GM19099 (cell line): ENCODE measurements at regions not wholly inside any gene's neighbourhood (a gene's known extent, or its start where the extent isn't known, plus 50 kb on each side); places are given as distances from the start of the nearest gene placed in this dataset.

ENCODE experiments used
- POLR2A ChIP-seq: IDR thresholded peaks from 3 replicates; pipeline ENCODE4 v1.6.1; 2011; ENCODE audit warnings: low read depth; ENCODE audit not compliant: insufficient read length; ENCODE audit errors: extremely low read depth

DNA sequence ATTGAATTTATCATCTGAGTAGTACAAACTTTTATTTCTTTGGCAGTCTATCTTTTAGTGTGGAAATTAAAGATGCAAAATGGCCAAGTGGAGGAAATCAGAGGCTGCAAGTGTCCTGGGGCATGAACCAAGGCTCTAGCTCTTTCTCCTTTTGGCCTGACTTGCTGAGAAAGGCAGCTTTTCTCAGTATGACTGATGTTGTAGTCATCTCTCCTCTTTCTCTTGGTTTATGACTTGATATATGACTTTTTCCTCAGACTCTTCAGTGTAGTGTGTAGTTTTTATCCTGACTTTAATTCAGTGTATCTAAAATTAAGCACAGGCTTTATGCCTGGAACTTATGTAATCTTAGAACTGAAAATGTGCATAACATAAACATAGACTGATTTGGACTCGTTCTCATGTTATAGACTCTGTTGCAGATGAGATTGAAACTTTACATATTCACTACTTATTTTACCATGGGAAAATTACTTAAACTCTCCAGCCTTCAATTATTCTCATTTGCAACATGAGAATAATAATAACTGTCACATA lies 65.7 kb downstream of the SLITRK5 start:
- no peak for TF ChIP-seq POLR2A

DNA sequence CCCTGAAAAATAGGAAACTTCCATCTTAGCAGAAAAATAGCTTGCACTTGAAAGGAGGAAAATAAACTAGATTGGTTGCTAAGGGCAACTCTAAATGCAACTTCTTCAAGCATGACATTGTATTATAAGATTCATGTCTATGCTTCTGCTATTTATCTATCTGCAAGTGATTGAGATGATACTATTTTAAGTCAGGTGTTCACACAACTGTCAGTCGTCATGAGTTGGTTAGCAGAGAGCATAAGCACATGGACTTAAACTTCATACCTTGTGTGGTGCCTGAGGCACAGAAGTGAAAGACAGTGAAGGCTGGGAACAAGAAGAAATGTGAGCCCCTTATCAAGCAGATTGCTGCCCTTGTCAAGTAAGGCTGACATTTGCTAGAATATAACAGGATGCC lies 82.9 kb downstream of the SLITRK5 start:
- no peak for TF ChIP-seq POLR2A

DNA sequence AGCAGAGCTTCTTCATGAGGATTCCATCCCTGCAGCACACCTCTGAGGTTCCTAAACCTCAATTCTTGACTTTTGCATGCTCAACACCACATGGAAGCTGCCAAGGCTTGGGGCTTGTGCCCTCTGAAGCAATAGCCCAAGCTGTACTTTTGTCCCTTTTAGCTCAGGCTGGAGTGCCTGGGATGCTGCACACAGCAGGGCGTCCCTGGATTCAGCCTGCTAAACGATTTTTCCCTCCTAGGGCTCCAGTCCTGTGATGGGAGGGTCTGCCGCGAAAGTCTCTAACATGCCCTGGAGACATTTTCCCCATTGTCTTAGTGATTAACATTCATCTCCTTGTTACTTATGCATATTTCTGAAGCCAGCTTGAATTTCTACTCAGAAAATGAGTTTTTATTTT lies 98.3 kb downstream of the SLITRK5 start:
- no peak for TF ChIP-seq POLR2A

- TF ChIP-seq POLR2A, result no peak
Observed at GRCh38 chr13:87777387-87777786, 106.2 kb downstream of the SLITRK5 start.

DNA sequence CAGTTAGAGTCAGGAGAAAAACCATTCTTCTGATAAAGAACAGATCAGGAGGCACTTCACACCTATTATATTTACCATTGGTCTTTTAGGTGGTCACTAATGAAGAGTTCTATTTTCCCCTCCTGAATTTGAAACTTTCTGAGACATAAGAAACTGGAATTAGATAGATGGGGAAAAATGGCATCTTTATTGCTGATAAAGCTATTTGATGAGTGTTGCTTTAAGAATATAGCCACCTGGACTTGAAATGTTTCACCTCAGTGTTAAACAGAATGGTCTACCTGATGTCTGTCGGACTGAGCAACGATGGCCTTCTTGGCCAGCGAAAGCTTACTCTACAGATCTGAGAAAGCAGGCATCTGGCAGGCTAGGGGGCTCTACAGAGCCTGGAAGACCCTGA lies 107.0 kb downstream of the SLITRK5 start:
- TF ChIP-seq POLR2A, result no peak

- no peak for TF ChIP-seq POLR2A
Observed at GRCh38 chr13:87779426-87779825, 108.3 kb downstream of the SLITRK5 start.

DNA sequence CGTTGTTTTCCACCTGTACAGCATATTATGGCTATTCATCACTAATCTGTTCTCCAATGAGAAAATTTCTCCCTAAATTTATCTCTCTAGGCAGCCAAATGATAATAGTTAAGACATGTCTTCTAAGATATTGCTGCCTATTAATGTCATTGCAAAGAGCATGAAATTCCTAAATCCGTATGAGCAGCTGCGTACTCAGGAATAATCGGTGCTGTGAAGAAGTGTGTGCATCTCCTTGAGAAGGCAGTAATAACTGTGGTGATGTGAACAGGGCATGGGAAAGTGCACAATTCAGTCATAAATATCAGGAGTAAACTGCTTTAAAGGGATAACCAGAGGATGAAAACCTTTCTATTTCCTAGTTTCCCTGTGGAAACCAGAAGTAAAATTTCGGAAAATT lies 112.2 kb downstream of the SLITRK5 start:
- TF ChIP-seq POLR2A, result no peak

DNA sequence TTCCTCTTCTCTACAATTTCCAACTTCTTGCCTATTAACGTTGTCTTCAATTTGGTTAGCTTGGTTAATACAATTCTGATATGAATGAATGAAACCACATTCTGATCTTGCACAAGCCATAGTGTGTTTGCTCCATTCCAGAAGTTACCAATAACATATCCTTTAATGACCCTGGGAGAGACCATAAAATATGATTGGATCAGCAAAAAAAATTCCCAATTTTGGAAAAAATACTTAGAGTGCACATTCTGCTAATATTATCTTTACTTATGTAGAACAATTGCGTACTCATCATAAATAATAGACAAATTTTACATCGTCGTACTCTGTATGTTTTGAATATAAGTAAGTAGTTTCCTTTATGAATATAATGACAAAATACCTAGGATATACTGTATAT lies 117.2 kb downstream of the SLITRK5 start:
- no peak for TF ChIP-seq POLR2A

GRCh38 chr13:87792878-87793277 lies 121.7 kb downstream of the SLITRK5 start:
- TF ChIP-seq POLR2A, result no peak

DNA sequence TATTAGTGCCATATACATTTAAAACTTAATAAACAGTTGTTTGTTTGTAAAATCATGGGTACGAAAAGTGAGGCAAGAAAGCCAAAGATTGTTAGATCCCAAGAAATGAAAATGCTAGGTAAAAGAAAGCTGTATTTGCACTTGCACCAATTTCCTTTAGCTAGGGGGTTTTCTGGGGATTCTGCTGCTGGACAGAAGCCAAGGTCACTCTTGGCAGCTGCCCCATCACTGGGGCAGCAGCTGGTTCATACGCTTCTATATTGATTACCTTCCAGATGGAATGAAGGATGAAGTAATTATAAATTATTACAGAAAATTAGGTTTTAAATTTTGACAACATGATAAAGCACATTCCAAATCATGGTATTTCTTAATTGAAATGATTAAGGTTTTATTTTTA lies 127.4 kb downstream of the SLITRK5 start:
- no peak for TF ChIP-seq POLR2A

- TF ChIP-seq POLR2A, result no peak
Observed at GRCh38 chr13:87810391-87810801, 139.2 kb downstream of the SLITRK5 start.

- no peak for TF ChIP-seq POLR2A
Observed at GRCh38 chr13:87810920-87811344, 139.8 kb downstream of the SLITRK5 start.

DNA sequence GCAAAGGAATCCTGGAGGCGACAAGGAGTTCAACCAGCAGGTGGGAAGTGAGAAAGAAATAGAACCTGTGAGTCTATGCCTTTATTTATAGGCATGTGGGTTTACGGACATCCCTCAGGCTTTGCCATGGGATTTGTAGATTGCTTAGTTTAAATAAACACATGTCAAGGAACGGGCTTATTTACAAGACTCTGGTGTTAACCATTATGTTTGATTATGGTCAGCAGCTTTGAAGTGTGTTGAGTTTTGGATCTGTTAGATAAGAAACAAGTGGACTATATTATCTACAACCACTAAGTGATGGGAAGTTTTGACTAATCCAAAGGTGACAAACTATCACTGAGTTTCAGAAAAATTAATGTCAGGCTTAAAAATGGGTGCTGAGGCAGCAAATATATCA lies 143.2 kb downstream of the SLITRK5 start:
- TF ChIP-seq POLR2A, result no peak

GRCh38 chr13:87820241-87820640 lies 149.1 kb downstream of the SLITRK5 start:
- no peak for TF ChIP-seq POLR2A

DNA sequence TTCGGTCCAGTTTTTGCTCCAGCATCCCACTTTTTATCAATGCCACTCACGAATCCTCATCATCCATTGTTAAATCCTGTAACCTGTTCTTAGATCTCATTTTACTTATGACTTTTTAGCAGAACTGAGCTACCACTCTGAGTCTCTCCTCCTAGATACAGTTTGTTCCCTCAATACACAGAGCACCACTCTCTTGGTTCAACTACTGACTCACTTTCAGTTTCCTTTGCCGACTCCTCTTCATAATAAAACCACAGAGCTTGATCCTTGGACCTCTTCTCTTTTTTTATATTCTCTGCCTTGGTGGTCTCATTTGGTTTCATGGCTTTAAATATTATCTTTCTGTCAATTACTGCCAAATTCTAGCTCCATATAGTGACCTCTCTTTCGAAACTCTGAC lies 150.3 kb downstream of the SLITRK5 start:
- no peak for TF ChIP-seq POLR2A

GRCh38 chr13:87827479-87827878 lies 156.3 kb downstream of the SLITRK5 start:
- TF ChIP-seq POLR2A, result no peak

DNA sequence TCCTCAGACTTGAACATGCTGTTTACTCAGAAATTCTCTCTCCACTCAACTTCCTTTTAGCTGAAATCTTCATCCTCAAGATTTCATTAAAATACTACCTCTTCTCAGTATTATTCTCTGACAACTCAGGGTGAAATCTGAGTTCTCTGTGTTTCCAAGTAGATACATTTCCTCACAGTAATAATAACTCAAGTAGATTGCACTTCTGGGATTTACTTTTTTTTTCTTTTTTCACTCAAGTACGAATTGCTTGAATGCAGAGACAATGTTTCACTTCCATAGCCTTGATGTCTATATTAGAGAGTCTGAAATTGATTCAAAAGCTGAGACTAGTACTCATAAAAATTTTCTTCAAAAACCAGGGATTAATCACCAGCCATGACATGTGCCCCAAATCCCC lies 166.4 kb downstream of the SLITRK5 start:
- TF ChIP-seq POLR2A, result no peak

GRCh38 chr13:87837946-87838345 lies 166.8 kb downstream of the SLITRK5 start:
- no peak for TF ChIP-seq POLR2A

- TF ChIP-seq POLR2A, result no peak
Observed at GRCh38 chr13:87851410-87851809, 180.2 kb downstream of the SLITRK5 start.

- TF ChIP-seq POLR2A, result no peak
Observed at GRCh38 chr13:87855553-87855952, 184.4 kb downstream of the SLITRK5 start.
